ENCODE measurements at regions not wholly inside any gene's neighbourhood (a gene's known extent, or its start where the extent isn't known, plus 50 kb on each side); places are given as distances from the start of the nearest gene placed in this dataset.
"Not testable (repeated sequence)": the region's sequence is repeated elsewhere in the genome, so short reads cannot be mapped to it uniquely, and the experiment has no call there.

GRCh38 chr11:92168936-92169335 is 55.7 kb upstream of the FAT3 start:
- intact Hi-C loops (cut with DNase I): no loop called here
- peak in 15 of 42 donors; percentile 13 to 69 (median 41) for DNase-seq

GRCh38 chr11:92167571-92167970 is 57.0 kb upstream of the FAT3 start:
- intact Hi-C loops (cut with DNase I): no loop called here
- no peak for DNase-seq

GRCh38 chr11:92166335-92166734 is 58.3 kb upstream of the FAT3 start:
- intact Hi-C loops (cut with DNase I): no loop called here
- peak in 16 of 42 donors; percentile 13 to 78 (median 36) for DNase-seq

DNA sequence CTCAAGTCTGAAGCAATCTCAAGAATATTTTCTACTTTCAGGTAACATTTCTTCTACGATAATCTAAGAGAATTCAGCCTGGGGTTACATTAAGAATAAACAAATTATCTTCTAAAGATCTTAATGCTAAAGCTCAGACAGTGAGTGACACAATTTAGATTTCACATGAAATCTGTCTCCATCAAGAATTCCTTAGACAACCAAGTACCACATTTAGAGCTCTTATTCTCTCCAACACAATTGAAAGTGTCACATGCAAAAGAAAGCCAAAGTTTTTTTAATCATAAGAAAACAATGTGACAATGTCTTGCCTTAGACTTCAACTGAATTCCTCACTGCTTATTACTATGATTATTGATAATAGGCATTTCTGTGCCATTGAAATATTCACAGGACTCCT is 60.7 kb upstream of the FAT3 start:
- intact Hi-C loops (cut with DNase I): no loop called here
- DNase-seq: no peak

DNA sequence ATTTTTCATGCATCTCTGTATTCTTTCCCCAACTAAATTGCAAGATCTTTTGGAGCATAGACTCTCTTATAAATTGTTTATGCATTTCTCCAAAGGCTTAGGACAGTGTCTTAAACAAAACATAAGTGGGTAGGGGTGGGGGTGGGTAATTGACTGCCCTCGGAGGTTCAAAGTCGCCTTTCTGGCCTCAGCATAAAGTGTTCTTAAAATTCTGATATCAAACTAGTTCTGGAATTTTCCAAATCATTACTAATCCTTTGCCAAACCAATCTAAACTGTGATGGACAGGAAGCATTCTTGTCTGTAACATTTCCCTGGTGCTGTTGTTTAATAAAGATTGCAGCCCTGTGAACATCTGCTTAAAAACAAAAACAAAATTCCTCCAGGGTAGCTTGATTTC is 61.8 kb upstream of the FAT3 start:
- intact Hi-C loops (cut with DNase I): no loop called here

GRCh38 chr11:92159931-92160330 is 64.7 kb upstream of the FAT3 start:
- intact Hi-C loops (cut with DNase I): no loop called here
- DNase-seq: no peak

More for the DNA sequence above, 61.8 kb upstream of the FAT3 start:
- DNase-seq: no peak

DNA sequence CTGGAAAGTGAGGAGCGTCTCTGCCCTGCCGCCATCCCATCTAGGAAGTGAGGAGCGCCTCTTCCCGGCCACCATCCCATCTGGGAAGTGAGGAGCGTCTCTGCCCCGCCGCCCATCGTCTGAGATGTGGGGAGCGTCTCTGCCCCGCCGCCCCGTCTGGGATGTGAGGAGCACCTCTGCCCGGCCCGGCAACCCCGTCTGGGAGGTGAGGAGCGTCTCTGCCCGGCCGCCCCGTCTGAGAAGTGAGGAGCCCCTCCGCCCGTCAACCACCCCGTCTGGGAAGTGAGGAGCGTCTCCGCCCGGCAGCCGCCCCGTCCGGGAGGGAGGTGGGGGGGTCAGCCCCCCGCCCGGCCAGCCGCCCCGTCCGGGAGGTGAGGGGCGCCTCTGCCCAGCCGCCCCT is 67.2 kb upstream of the FAT3 start:
- intact Hi-C loops (cut with DNase I); DNase-seq: not testable (repeated sequence)

- intact Hi-C loops (cut with DNase I): no loop called here
- peak in 28 of 42 donors; percentile 2 to 78 (median 32) for DNase-seq
These were observed 70.0 kb upstream of the FAT3 start for GRCh38 chr11:92154611-92155010.

DNA sequence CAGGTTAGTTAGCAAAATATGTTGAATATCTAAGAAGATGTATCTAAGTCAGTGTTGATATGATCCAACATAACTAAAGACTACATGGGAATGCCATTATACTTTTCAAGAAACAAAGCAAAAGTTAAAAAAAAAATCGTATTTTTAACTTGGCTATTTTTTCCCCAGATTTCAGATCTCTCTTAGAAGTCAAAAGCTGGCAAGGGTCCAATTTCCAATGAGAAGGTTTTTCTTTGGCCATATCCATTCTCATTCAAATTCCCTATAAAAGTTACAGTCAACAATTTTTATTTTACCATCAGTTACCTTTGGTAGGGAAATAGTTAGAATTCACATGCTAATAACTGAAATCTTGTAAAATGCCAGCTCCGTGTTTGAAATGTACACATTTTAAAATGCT is 70.5 kb upstream of the FAT3 start:
- intact Hi-C loops (cut with DNase I): no loop called here
- DNase-seq: no peak

- intact Hi-C loops (cut with DNase I): no loop called here
- no peak for DNase-seq
These were observed 71.1 kb upstream of the FAT3 start for GRCh38 chr11:92153542-92153941.

GRCh38 chr11:92152245-92152644 is 72.4 kb upstream of the FAT3 start:
- intact Hi-C loops (cut with DNase I): no loop called here
- DNase-seq: no peak

- no peak for DNase-seq
- intact Hi-C loops (cut with DNase I): no loop called here
These were observed 74.6 kb upstream of the FAT3 start for GRCh38 chr11:92149996-92150395.

- intact Hi-C loops (cut with DNase I): no loop called here
- no peak for DNase-seq
These were observed 82.9 kb upstream of the FAT3 start for GRCh38 chr11:92141725-92142124.

GRCh38 chr11:92141159-92141558 is 83.5 kb upstream of the FAT3 start:
- intact Hi-C loops (cut with DNase I): no loop called here
- no peak for DNase-seq

DNA sequence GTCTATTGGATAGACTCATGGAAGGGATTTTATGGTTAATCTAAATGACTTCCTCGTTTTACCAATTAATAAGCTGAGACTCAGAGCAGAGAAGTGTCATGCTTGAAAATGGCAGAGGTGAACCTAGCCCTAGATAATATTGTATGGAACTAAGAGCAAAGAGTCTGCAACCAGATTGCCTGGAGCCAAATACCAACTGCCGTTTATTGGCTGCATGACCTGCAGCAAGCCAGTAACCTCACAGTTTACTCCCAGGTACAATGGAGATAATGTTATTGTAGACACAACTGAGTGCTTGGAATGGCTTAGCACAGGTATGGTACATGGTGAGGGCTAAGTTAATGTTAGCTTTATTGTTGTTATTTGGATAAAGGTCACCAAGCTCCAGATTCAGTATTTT is 84.6 kb upstream of the FAT3 start:
- intact Hi-C loops (cut with DNase I): no loop called here
- no peak for DNase-seq

DNA sequence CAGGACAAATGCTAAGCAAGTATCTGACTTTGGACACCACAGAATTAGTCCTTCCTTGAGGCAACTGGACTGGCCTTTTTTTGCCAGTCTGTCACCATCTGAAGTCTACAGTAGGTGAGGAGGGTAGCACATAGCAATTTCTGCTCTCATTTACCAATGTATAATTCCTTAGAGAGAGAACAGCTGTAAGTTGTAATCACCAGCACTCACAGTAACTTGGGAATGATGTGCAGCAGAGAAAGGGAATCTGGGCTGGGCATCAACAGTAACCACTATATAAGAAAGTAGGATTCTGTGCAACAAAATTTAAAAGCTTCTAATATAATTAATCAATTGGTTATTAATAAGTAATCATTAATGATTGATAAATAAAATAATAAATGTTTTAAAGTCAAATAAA is 86.3 kb upstream of the FAT3 start:
- DNase-seq: no peak
- intact Hi-C loops (cut with DNase I): no loop called here

GRCh38 chr11:92137747-92138146 is 86.9 kb upstream of the FAT3 start:
- intact Hi-C loops (cut with DNase I): no loop called here
- DNase-seq: no peak

DNA sequence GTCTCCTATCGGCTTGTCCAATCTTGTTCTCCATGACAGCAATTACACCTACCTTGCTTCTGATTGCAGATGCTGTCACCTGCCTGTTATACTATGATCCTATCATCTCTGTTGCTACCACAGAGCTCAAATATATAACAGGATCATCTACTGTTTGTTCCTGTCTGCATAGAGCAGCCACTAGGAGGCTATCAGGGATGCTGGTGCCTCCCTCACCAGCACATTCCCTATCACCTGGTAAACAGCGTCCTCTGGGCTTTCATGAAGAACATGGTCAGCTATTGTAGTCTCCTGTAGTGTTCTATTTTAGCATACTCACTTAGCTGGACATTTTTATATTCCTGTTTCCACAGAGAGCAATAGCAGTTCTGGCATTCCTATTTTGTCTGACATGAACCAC is 87.8 kb upstream of the FAT3 start:
- intact Hi-C loops (cut with DNase I): no loop called here
- no peak for DNase-seq

GRCh38 chr11:92131289-92131865 is 93.2 kb upstream of the FAT3 start:
- intact Hi-C loops (cut with DNase I): no loop called here
- no peak for DNase-seq

- intact Hi-C loops (cut with DNase I): no loop called here
- no peak for DNase-seq
These were observed 94.2 kb upstream of the FAT3 start for GRCh38 chr11:92130421-92130831.

DNA sequence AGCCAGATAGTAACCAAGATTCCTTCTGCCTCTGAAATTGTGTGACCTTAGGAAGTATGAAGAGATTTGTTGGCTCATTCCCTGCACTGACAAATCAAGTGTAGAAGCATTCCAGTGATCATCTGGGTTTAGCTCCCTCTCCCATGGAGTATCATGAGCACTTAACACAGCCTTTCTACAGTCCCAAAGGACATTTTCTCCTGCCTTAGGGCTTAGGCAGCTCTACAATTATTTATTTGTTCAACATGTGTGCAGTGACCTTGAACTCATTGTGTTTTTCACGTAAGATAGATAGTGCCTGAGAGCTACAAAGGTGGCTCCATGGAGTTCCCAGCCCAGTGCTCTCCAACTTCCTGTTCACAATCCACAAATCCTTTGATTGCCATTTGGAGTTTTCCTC is 94.8 kb upstream of the FAT3 start:
- no peak for DNase-seq
- intact Hi-C loops (cut with DNase I): no loop called here

DNA sequence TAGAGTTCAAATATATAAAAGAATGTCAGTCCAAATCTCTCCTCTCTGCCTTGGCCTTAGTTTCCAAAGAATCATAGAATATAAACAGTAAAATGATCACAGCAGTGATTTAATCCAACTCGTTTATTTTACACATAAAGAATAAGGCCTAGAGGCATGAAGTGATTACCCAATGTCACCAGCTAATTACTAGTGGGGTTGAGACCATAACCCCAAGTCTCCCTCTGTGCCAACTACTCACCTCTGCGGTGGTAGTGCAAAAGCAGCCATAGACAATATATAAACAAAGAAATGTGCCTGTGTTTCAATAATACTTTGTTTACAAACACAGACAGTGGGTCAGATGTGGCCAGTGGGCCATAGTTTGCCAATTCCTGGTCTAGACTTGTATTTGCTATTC is 96.6 kb upstream of the FAT3 start:
- DNase-seq: no peak
- intact Hi-C loops (cut with DNase I): no loop called here

Data from head of caudate nucleus (tissue), 42 donors.